SK-MEL-5 (cell line): ENCODE measurements at regions not wholly inside any gene's neighbourhood (a gene's known extent, or its start where the extent isn't known, plus 50 kb on each side); places are given as distances from the start of the nearest gene placed in this dataset.

ENCODE experiments used
- DNase-seq: peaks from one replicate; pipeline ENCODE4 v3.0.0-alpha.2; 2016; ENCODE audit warnings: low read depth, low spot score
- in situ Hi-C: cut with HindIII; loops from 2 replicates; pipeline ENCODE4 v1.10.0; 2016; ENCODE audit warnings: low sequenced_read_pairs, high pct_unique_total_duplicates, low pct_unique_long_range_greater_than_20kb

- no peak for DNase-seq
- in situ Hi-C loops = no loop called here
These were observed 389.7 kb upstream of the FAM241A start for GRCh38 chr4:111755571-111755970.

GRCh38 chr4:111761531-111761930, 383.7 kb upstream of the FAM241A start:
- in situ Hi-C loops = no loop called here
- DNase-seq = no peak

- DNase-seq = no peak
- in situ Hi-C loops = no loop called here
These were observed 374.7 kb upstream of the FAM241A start for GRCh38 chr4:111770514-111770913.

GRCh38 chr4:111773858-111774257, 371.4 kb upstream of the FAM241A start:
- no peak for DNase-seq
- in situ Hi-C loops = no loop called here

- in situ Hi-C loops = no loop called here
- peak; percentile 26 for DNase-seq
These were observed 369.5 kb upstream of the FAM241A start for GRCh38 chr4:111775556-111776297.

GRCh38 chr4:111776561-111776960, 368.7 kb upstream of the FAM241A start:
- DNase-seq = no peak
- in situ Hi-C loops = no loop called here

GRCh38 chr4:111778543-111778942, 366.7 kb upstream of the FAM241A start:
- peak; percentile 84 for DNase-seq
- in situ Hi-C loops = no loop called here

GRCh38 chr4:111780965-111781364, 364.3 kb upstream of the FAM241A start:
- no peak for DNase-seq
- in situ Hi-C loops = no loop called here

- DNase-seq = no peak
- in situ Hi-C loops = no loop called here
These were observed 363.6 kb upstream of the FAM241A start for GRCh38 chr4:111781611-111782010.

- DNase-seq = no peak
- in situ Hi-C loops = no loop called here
These were observed 357.2 kb upstream of the FAM241A start for GRCh38 chr4:111788099-111788498.

- no peak for DNase-seq
- in situ Hi-C loops = no loop called here
These were observed 355.2 kb upstream of the FAM241A start for GRCh38 chr4:111789901-111790640.

GRCh38 chr4:111792632-111793031, 352.6 kb upstream of the FAM241A start:
- DNase-seq = no peak
- in situ Hi-C loops = no loop called here

GRCh38 chr4:111793433-111794091, 351.7 kb upstream of the FAM241A start:
- DNase-seq = no peak
- in situ Hi-C loops = no loop called here

GRCh38 chr4:111797455-111798163, 347.6 kb upstream of the FAM241A start:
- in situ Hi-C loops = no loop called here

GRCh38 chr4:111798840-111799239, 346.4 kb upstream of the FAM241A start:
- peak; percentile 55 for DNase-seq

More at GRCh38 chr4:111797455-111798163, 347.6 kb upstream of the FAM241A start:
- no peak for DNase-seq

GRCh38 chr4:111800551-111800950, 344.7 kb upstream of the FAM241A start:
- no peak for DNase-seq
- in situ Hi-C loops = no loop called here

More at GRCh38 chr4:111798840-111799239, 346.4 kb upstream of the FAM241A start:
- in situ Hi-C loops = no loop called here

- in situ Hi-C loops = no loop called here
These were observed 343.1 kb upstream of the FAM241A start for GRCh38 chr4:111802191-111802590.

GRCh38 chr4:111806331-111806730, 338.9 kb upstream of the FAM241A start:
- DNase-seq = peak; percentile 92
- in situ Hi-C loops = no loop called here

More at GRCh38 chr4:111802191-111802590, 343.1 kb upstream of the FAM241A start:
- DNase-seq = no peak
